K562 (cell line): ENCODE measurements at regions not wholly inside any gene's neighbourhood (a gene's known extent, or its start where the extent isn't known, plus 50 kb on each side); places are given as distances from the start of the nearest gene placed in this dataset.

Source experiments
- ATAC-seq: fragments of 200-7000 bp; cut with Tn5 transposase; 3 replicates; pipeline ENCODE4 v1.9.1; 2020; ENCODE audit warnings: moderate library complexity
- BruUV-seq: library from RNA; stranded (reverse); fragments of 400-500 nt; replicated peaks from 2 replicates; lab custom pipeline; 2021; lab: Mats Ljungman, UMichigan
- CTCF ChIA-PET: fragments of 300-600 bp; formaldehyde crosslinking; extraction: SDS; loops from one replicate; lab custom pipeline; 2021; ENCODE audit warnings: low intra/inter-chr PET ratio; lab: Yijun Ruan, JAX
- POLR2A ChIA-PET: fragments of 300-600, 350-650 bp; sonication (Branson Sonifier 250); formaldehyde crosslinking; extraction: SDS; loops from one replicate; lab custom pipeline; 2021; ENCODE audit warnings: antibody characterized with exemption, inconsistent platforms; lab: Yijun Ruan, JAX
- DNase-seq, 4 experiments: peaks; one replicate each; pipeline versions ENCODE4 v3.0.0 to v3.0.0-alpha.2; 2011 to 2018; ENCODE audit warnings: low spot score in 3 of 4, mixed read lengths in 3 of 4; ENCODE audit errors: extremely low read depth in 1 of 4
- FAIRE-seq: peaks from 2 replicates; lab custom pipeline; 2011; peaks lifted over from hg19 to GRCh38; lab: Jason Lieb, UNC
- H2AFZ ChIP-seq: 2 replicates; pipeline ENCODE4 v1.6.0; 2011; ENCODE audit warnings: low read depth, low read length, control low read depth, inconsistent platforms
- H3K27ac ChIP-seq: fragments of 200-600 bp; 3 replicates; pipeline ENCODE4 v1.8.0; 2011; ENCODE audit warnings: low read depth, mild to moderate bottlenecking, control low read depth, inconsistent platforms, low read length, moderate library complexity, mixed read lengths; ENCODE audit errors: extremely low read depth
- H3K27me3 ChIP-seq, 2 experiments: fragments of 300-600 bp in 1 of 2; 2 replicates in 1 of 2; 3 replicates in 1 of 2; pipeline versions ENCODE4 v1.6.0 to v1.8.0; 2011; ENCODE audit warnings: inconsistent platforms in 2 of 2, low read length in 2 of 2, mild to moderate bottlenecking in 1 of 2, mixed read lengths in 1 of 2, moderate library complexity in 1 of 2; ENCODE audit not compliant: control insufficient read depth in 2 of 2, insufficient read depth in 2 of 2
- H3K36me3 ChIP-seq: fragments of 300-600 bp; 3 replicates; pipeline ENCODE4 v1.8.0; 2011; ENCODE audit warnings: mild to moderate bottlenecking, low read length, inconsistent platforms; ENCODE audit not compliant: control insufficient read depth, insufficient read depth
- H3K4me1 ChIP-seq, 2 experiments: fragments of 200-600 bp in 1 of 2; replicated peaks in 1 of 2; 2 replicates in 1 of 2; 3 replicates in 1 of 2; pipeline versions ENCODE4 v1.5.1 to v1.8.0; 2011; ENCODE audit warnings: inconsistent platforms in 2 of 2, low read length in 2 of 2, mild to moderate bottlenecking in 1 of 2, mixed read lengths in 1 of 2, moderate library complexity in 1 of 2; ENCODE audit not compliant: control insufficient read depth in 2 of 2, insufficient read depth in 2 of 2
- H3K4me2 ChIP-seq: 2 replicates; pipeline ENCODE4 v1.6.1; 2011; ENCODE audit warnings: low read length, control low read depth, inconsistent platforms, mixed read lengths; ENCODE audit not compliant: insufficient read depth
- H3K4me3 ChIP-seq: fragments of 200-600 bp; sonication (generic), shearing (Covaris generic); 2 replicates; pipeline ENCODE4 v1.5.1; 2016; ENCODE audit warnings: control low read depth, inconsistent platforms
- H3K79me2 ChIP-seq: fragments of 200-600 bp; 3 replicates; pipeline ENCODE4 v1.8.0; 2011; ENCODE audit warnings: low read length, inconsistent platforms; ENCODE audit not compliant: control insufficient read depth, insufficient read depth
- H3K9ac ChIP-seq, 2 experiments: 2 replicates each; pipeline versions ENCODE4 v1.6.0 to v1.6.1; 2011; ENCODE audit warnings: low read depth in 2 of 2, low read length in 2 of 2, control low read depth in 1 of 2, inconsistent platforms in 1 of 2, mild to moderate bottlenecking in 1 of 2, mixed read lengths in 1 of 2; ENCODE audit not compliant: insufficient read depth in 1 of 2
- H3K9me1 ChIP-seq: one replicate; pipeline ENCODE4 v1.6.0; 2011; ENCODE audit warnings: inconsistent platforms, mild to moderate bottlenecking, low read length, moderate library complexity; ENCODE audit not compliant: control insufficient read depth, insufficient read depth
- H3K9me3 ChIP-seq: replicated peaks from 2 replicates; pipeline ENCODE4 v1.5.1; 2011; ENCODE audit warnings: low read depth, low read length, inconsistent platforms; ENCODE audit not compliant: control insufficient read depth, insufficient read depth
- H4K20me1 ChIP-seq: replicated peaks from 2 replicates; pipeline ENCODE4 v1.6.1; 2011; ENCODE audit warnings: low read length, inconsistent platforms, mixed read lengths; ENCODE audit not compliant: control insufficient read depth, insufficient read depth
- BRD4 ChIP-seq: fragments of 200-600 bp; sonication (generic); IDR thresholded peaks from 2 replicates; pipeline ENCODE4 v1.6.1; 2017; ENCODE audit warnings: inconsistent platforms
- CBX2 ChIP-seq: fragments of 200-600 bp; sonication (generic); IDR thresholded peaks from one replicate; pipeline ENCODE4 v1.6.1; 2012; ENCODE audit warnings: mild to moderate bottlenecking, low read length, inconsistent platforms; ENCODE audit not compliant: insufficient read depth, poor library complexity, severe bottlenecking
- CREM ChIP-seq: IDR thresholded peaks from 2 replicates; pipeline ENCODE4 v1.6.1; 2014; ENCODE audit warnings: antibody characterized with exemption, low read depth
- DPF2 ChIP-seq: fragments of 450-650 bp; IDR thresholded peaks from 2 replicates; pipeline ENCODE4 v1.6.1; 2016
- ELK1 ChIP-seq: sonication (generic); formaldehyde crosslinking; IDR thresholded peaks from 2 replicates; pipeline ENCODE4 v1.8.1; 2022; ENCODE audit warnings: missing genetic modification reagents
- FOS ChIP-seq: IDR thresholded peaks from 3 replicates; pipeline ENCODE4 v1.6.1; 2011; ENCODE audit not compliant: insufficient read length; ENCODE audit errors: extremely low read depth
- GATAD2A ChIP-seq: fragments of 450-650 bp; IDR thresholded peaks from 2 replicates; pipeline ENCODE4 v1.6.1; 2017
- ILF3 ChIP-seq: fragments of 450-650 bp; IDR thresholded peaks from 2 replicates; pipeline ENCODE4 v1.6.1; 2018; ENCODE audit warnings: antibody characterized with exemption, mild to moderate bottlenecking, moderate library complexity, borderline replicate concordance
- L3MBTL2 ChIP-seq: fragments of 450-650 bp; IDR thresholded peaks from 2 replicates; pipeline ENCODE4 v1.6.1; 2016; ENCODE audit warnings: mild to moderate bottlenecking, moderate library complexity
- MTA1 ChIP-seq: fragments of 450-650 bp; IDR thresholded peaks from 2 replicates; pipeline ENCODE4 v1.6.1; 2017; ENCODE audit warnings: borderline replicate concordance
- SPI1 ChIP-seq: IDR thresholded peaks from 2 replicates; pipeline ENCODE4 v1.6.1; 2011; ENCODE audit warnings: low read depth, low read length, control low read depth, borderline replicate concordance
- TAL1 ChIP-seq: fragments of 450-650 bp; IDR thresholded peaks from 2 replicates; pipeline ENCODE4 v1.6.1; 2016; ENCODE audit warnings: mild to moderate bottlenecking
- ZNF589 ChIP-seq: fragments of 200-800 bp; sonication (Bioruptor generic); IDR thresholded peaks from 2 replicates; pipeline ENCODE4 v1.6.1; 2016; ENCODE audit warnings: low read depth, missing genetic modification characterization, missing compliant biosample characterization
- WGBS: fragments of 100-300 bp; shearing (Covaris generic); methylation state at CpG from one replicate; pipeline ENCODE4 v1.1.6; 2016; ENCODE audit warnings: low coverage, mixed read lengths; ENCODE audit not compliant: insufficient coverage; ENCODE audit errors: missing lambda C conversion rate; 5-methylcytosine and 5-hydroxymethylcytosine counted together
- in situ Hi-C: fragments of 300-500 bp; cut with MboI; formaldehyde crosslinking; loops from 4 replicates; pipeline ENCODE4 v1.15.0; 2018; ENCODE audit warnings: inconsistent platforms, mixed read lengths
- intact Hi-C: fragments of 100-400 bp; cut with micrococcal nuclease; formaldehyde crosslinking; loops from 2 replicates; pipeline ENCODE4 v1.14.2; 2022

- 9% methylated on average over 10 of the region's 10 CpGs for WGBS
- H2AFZ ChIP-seq: no peak overlapping the region
- no peaks in the 10 kb centered on the region for H3K36me3 ChIP-seq
- H3K27me3 ChIP-seq: peaks cover 7 to 37% of the 10 kb centered on the region in 2 experiments; a peak in 4 of 5 replicates
- no peak overlapping the region for H3K4me2 ChIP-seq
- ChIA-PET CTCF (no interaction called here), POLR2A (interaction anchor here (0.8 to 1.2 kb wide), 3 partner anchors 12 to 24 kb away, joined by 3 to 4 read pairs (median 4); no protein-coding TSS in a partner anchor)
- no peak overlapping the region for H3K4me3 ChIP-seq
- TF ChIP-seq ILF3 (no peak), SPI1 (no peak), FOS (no peak), TAL1 (no peak), CBX2 (no peak), GATAD2A (no peak), ZNF589 (CRISPR knock-in tag) (no peak), ELK1 (CRISPR knock-in tag) (no peak), BRD4 (no peak), MTA1 (no peak), DPF2 (no peak), L3MBTL2 (no peak), CREM (no peak)
- no peak for DNase-seq
- no peaks in the 10 kb centered on the region for H3K9me1 ChIP-seq
- no peaks in the 10 kb centered on the region for H3K9me3 ChIP-seq
- FAIRE-seq: no peak
- H3K4me1 ChIP-seq: peaks cover 0 to 3% of the 10 kb centered on the region in 2 experiments; a peak in 3 of 5 replicates
- H3K9ac ChIP-seq: no peak overlapping the region
- in situ Hi-C loops (no loop called here), intact Hi-C loops (no loop called here)
- BruUV-seq: no TSS peak
- no peaks in the 10 kb centered on the region for H4K20me1 ChIP-seq
- ATAC-seq: 0 out of 3 replicates have a peak, but pooled peaks have one; percentile 18
- H3K79me2 ChIP-seq: no peaks in the 10 kb centered on the region
- no peak overlapping the region for H3K27ac ChIP-seq
Measured at GRCh38 chr2:41927581-41928264, 120.1 kb upstream of the PKDCC start.
